Lower lobe of right lung (tissue), 2 donors: ENCODE measurements at regions not wholly inside any gene's neighbourhood (a gene's known extent, or its start where the extent isn't known, plus 50 kb on each side); places are given as distances from the start of the nearest gene placed in this dataset.
"Not testable (repeated sequence)": the region's sequence is repeated elsewhere in the genome, so short reads cannot be mapped to it uniquely, and the experiment has no call there.

ENCODE experiments used
- ATAC-seq, 2 donors: fragments of 200-7000 bp; cut with Tn5 transposase; one replicate each; pipeline ENCODE4 v1.9.1; 2020 to 2022; ENCODE audit warnings: mild to moderate bottlenecking in 2 of 2, moderate library complexity in 2 of 2
- DNase-seq: peaks from one replicate; pipeline ENCODE4 v3.0.0-alpha.2; 2020
- H3K27ac ChIP-seq: fragments of 200-600 bp; one replicate; pipeline ENCODE4 v1.8.0; 2022
- H3K27me3 ChIP-seq: fragments of 200-600 bp; one replicate; pipeline ENCODE4 v1.8.0; 2022; ENCODE audit warnings: low read depth
- H3K36me3 ChIP-seq: fragments of 200-600 bp; one replicate; pipeline ENCODE4 v1.8.0; 2022; ENCODE audit warnings: mild to moderate bottlenecking
- H3K4me1 ChIP-seq: fragments of 200-600 bp; one replicate; pipeline ENCODE4 v1.8.0; 2022
- H3K4me3 ChIP-seq: fragments of 200-600 bp; one replicate; pipeline ENCODE4 v1.8.0; 2022; ENCODE audit warnings: mild to moderate bottlenecking
- H3K9me3 ChIP-seq: fragments of 200-600 bp; one replicate; pipeline ENCODE4 v1.8.0; 2022
- intact Hi-C: fragments of 100-400 bp; cut with DNase I; formaldehyde crosslinking; loops from one replicate; pipeline ENCODE4 v1.11.0; 2022
- TF ChIP-seq, protein P1 (sequence below): fragments of 200-600 bp; IDR thresholded peaks from one replicate; pipeline ENCODE4 v1.8.0; 2022; ENCODE audit warnings: antibody characterized with exemption, mild to moderate bottlenecking
- donor health status: DM: no; HTN: yes; CAD: no; lungs with severe emphysema.

DNA sequence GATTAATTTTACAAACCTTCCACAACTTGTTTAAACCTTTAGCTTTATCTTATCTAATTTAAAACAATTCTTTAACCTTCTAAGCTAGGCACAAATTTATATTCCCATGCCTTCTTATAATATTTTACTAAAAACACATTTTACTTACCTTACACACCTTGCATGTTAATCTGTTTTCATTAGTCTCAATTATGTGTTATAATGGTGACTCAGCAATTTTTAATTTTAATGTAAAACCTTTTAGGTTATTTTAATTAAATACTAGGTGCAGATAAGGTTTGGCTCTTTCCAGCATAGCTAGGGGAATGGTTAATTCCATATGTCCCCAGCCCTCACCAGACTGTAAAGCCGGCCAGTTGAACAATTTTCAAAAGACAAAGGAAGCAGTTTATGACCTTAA, 264.6 kb upstream of the SGO1 start:
- ATAC-seq (no peak), DNase-seq (no peak)
- no peaks in the 10 kb centered on the region for H3K36me3 ChIP-seq
- H3K4me1 ChIP-seq = no peaks in the 10 kb centered on the region
- TF ChIP-seq, protein P1, sequence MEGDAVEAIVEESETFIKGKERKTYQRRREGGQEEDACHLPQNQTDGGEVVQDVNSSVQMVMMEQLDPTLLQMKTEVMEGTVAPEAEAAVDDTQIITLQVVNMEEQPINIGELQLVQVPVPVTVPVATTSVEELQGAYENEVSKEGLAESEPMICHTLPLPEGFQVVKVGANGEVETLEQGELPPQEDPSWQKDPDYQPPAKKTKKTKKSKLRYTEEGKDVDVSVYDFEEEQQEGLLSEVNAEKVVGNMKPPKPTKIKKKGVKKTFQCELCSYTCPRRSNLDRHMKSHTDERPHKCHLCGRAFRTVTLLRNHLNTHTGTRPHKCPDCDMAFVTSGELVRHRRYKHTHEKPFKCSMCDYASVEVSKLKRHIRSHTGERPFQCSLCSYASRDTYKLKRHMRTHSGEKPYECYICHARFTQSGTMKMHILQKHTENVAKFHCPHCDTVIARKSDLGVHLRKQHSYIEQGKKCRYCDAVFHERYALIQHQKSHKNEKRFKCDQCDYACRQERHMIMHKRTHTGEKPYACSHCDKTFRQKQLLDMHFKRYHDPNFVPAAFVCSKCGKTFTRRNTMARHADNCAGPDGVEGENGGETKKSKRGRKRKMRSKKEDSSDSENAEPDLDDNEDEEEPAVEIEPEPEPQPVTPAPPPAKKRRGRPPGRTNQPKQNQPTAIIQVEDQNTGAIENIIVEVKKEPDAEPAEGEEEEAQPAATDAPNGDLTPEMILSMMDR = no peak
- intact Hi-C loops = no loop called here
- H3K27ac ChIP-seq = no peak overlapping the region
- no peak overlapping the region for H3K4me3 ChIP-seq
- no peaks in the 10 kb centered on the region for H3K27me3 ChIP-seq
- H3K9me3 ChIP-seq = no peaks in the 10 kb centered on the region

DNA sequence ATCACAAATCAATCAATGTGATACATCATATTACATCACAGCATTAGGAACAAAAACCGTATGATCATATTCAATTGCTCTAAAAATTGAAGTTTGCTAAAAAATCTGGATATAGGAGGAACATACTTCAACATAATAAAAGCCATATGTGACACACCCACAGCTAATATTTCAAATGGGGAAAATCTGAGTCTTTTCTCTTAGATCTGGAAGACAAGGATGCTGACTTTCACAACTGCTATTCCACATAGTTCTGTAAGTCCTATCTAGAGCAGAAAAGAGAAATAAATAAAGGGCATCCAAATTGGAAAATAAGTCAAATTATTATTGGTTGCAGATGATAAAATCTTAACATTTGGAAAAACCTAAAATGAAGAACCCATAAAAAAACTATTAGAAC, 256.8 kb upstream of the SGO1 start:
- Histone ChIP-seq H3K4me3 (no peak overlapping the region), H3K27ac (no peak overlapping the region), H3K4me1 (no peaks in the 10 kb centered on the region), H3K9me3 (no peaks in the 10 kb centered on the region), H3K27me3 (no peaks in the 10 kb centered on the region), H3K36me3 (no peaks in the 10 kb centered on the region)
- intact Hi-C loops = no loop called here
- TF ChIP-seq, protein P1 = no peak
- ATAC-seq (no peak), DNase-seq (no peak)

DNA sequence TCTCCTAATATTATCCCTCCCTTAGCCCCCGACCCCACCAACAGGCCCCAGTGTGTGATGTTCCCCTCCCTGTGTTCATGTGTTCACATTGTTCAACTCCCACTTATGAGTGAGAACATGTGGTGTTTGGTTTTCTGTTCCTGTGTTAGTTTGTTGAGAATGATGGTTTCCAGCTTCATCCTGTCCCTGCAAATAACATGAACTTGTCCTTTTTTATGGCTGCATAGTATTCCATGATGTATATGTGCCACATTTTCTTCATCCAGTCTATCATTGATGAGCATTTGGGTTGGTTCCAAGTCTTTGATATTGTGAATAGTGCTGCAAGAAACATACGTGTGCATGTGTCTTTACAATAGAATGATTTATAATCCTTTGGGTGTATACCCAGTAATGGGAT, 241.3 kb upstream of the SGO1 start:
- H3K36me3 ChIP-seq, H3K27me3 ChIP-seq, H3K4me3 ChIP-seq, intact Hi-C loops, ATAC-seq, H3K4me1 ChIP-seq, DNase-seq, H3K27ac ChIP-seq: not testable (repeated sequence)
- peaks cover 16% of the 10 kb centered on the region for H3K9me3 ChIP-seq

DNA sequence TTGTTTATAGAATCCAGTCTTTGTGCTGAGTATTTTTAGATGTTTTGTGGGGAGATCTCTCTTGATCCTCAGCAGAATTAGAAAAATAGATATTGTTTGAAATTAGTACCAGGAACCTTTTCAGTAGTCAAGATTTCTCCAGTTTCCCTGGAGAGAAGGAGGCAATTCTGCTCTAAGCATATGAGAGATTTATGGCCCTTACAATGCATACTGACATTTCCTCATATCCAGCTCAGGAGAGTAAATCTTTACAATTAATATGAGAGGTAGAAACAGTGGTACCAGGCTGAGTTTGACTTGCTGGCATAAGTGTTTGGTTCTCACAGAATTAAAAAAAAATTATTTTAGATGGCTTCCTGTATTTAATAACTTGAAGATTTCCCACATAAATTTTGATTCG, 239.1 kb upstream of the SGO1 start:
- TF ChIP-seq, protein P1 = no peak
- Histone ChIP-seq H3K4me3 (no peak overlapping the region), H3K9me3 (peaks cover 13% of the 10 kb centered on the region), H3K27ac (no peak overlapping the region), H3K4me1 (no peaks in the 10 kb centered on the region), H3K27me3 (no peaks in the 10 kb centered on the region), H3K36me3 (no peaks in the 10 kb centered on the region)
- intact Hi-C loops = no loop called here
- ATAC-seq (no peak), DNase-seq (no peak)

DNA sequence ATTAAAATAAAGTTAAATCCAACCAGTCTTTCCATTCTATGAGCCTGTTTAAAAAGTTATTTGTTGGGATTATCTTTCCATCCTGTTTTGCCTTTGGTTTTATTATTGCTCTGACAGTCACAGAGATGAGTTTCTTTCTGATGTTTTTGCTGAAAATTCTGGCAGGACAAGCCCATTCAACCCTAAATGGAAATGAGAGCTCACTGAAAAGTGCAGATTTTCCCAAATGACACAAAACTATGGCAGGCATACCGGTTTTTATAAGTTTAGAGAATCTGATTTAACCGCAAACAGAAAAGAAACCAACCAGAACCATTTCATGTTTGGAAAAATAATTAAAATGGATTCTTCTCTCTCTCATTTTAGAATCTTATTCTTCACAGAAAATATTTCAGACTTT, 238.1 kb upstream of the SGO1 start:
- no peaks in the 10 kb centered on the region for H3K4me1 ChIP-seq
- no peak for DNase-seq
- no peak overlapping the region for H3K4me3 ChIP-seq
- ATAC-seq = no peak
- H3K27me3 ChIP-seq = no peaks in the 10 kb centered on the region
- H3K27ac ChIP-seq = no peak overlapping the region
- TF ChIP-seq, protein P1 = no peak
- no peaks in the 10 kb centered on the region for H3K36me3 ChIP-seq
- peaks cover 13% of the 10 kb centered on the region for H3K9me3 ChIP-seq
- intact Hi-C loops = no loop called here

DNA sequence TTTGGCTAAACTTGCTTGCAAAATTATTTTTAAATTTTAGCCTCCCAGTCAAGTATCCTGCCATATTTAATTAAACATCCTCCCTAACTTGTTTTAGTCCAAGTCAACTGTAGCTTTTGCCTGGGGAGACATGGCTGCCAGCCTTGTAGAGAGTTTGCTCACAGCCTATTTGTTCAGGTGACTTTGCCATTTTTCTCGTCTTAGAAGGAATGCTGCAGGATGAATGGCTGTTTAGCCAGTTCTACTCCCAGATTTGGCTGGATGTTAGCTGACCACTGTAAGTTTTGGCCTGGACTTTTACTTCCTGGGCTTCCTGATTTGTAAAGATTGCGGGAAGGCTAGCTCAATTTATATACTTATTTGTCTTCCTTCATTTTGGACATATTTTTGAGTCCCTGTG, 236.4 kb upstream of the SGO1 start:
- ATAC-seq = no peak
- intact Hi-C loops = no loop called here

More for the DNA sequence above, 236.4 kb upstream of the SGO1 start:
- Histone ChIP-seq H3K9me3 (peaks cover 10% of the 10 kb centered on the region), H3K4me3 (no peak overlapping the region), H3K27me3 (no peaks in the 10 kb centered on the region), H3K36me3 (no peaks in the 10 kb centered on the region), H3K4me1 (no peaks in the 10 kb centered on the region), H3K27ac (no peak overlapping the region)
- TF ChIP-seq, protein P1 = no peak
- DNase-seq = no peak
